Coronary artery (tissue), 2 donors: ENCODE measurements at regions not wholly inside any gene's neighbourhood (a gene's known extent, or its start where the extent isn't known, plus 50 kb on each side); places are given as distances from the start of the nearest gene placed in this dataset.

ENCODE experiments used
- DNase-seq: peaks from one replicate; pipeline ENCODE4 v3.0.0-alpha.2; 2017; ENCODE audit warnings: low spot score
- H3K27ac ChIP-seq, 2 donors: fragments of 200-600 bp; sonication (generic); one replicate each; pipeline ENCODE4 v1.5.1; 2016 to 2019
- H3K4me3 ChIP-seq: fragments of 200-600 bp; sonication (generic); 2 replicates; pipeline ENCODE4 v1.5.1; 2016; ENCODE audit warnings: mild to moderate bottlenecking, moderate library complexity
- CTCF ChIP-seq: fragments of 200-600 bp; sonication (generic); IDR thresholded peaks from one replicate; pipeline ENCODE4 v1.5.1; 2019; ENCODE audit warnings: antibody characterized with exemption

GRCh38 chr16:13291591-13292333 is 390.4 kb downstream of the SHISA9 start:
- no peak for TF ChIP-seq CTCF
- no peak for DNase-seq
- Histone ChIP-seq H3K4me3 (no peak overlapping the region), H3K27ac (no peak overlapping the region)

GRCh38 chr16:13296206-13296605 is 394.8 kb downstream of the SHISA9 start:
- Histone ChIP-seq H3K27ac (no peak overlapping the region), H3K4me3 (no peak overlapping the region)
- DNase-seq: no peak
- no peak for TF ChIP-seq CTCF

- DNase-seq: no peak
- no peak for TF ChIP-seq CTCF
Observed at GRCh38 chr16:13298666-13299065, 397.3 kb downstream of the SHISA9 start.

GRCh38 chr16:13300066-13300840 is 398.9 kb downstream of the SHISA9 start:
- Histone ChIP-seq H3K27ac (no peak overlapping the region), H3K4me3 (no peak overlapping the region)
- no peak for DNase-seq
- TF ChIP-seq CTCF: no peak

More at GRCh38 chr16:13298666-13299065, 397.3 kb downstream of the SHISA9 start:
- Histone ChIP-seq H3K4me3 (no peak overlapping the region), H3K27ac (no peak overlapping the region)

GRCh38 chr16:13305019-13305755 is 403.8 kb downstream of the SHISA9 start:
- Histone ChIP-seq H3K27ac (no peak overlapping the region), H3K4me3 (no peak overlapping the region)
- no peak for TF ChIP-seq CTCF
- DNase-seq: no peak

GRCh38 chr16:13306161-13306995 is 405.0 kb downstream of the SHISA9 start:
- no peak overlapping the region for H3K27ac ChIP-seq
- no peak for DNase-seq
- H3K4me3 ChIP-seq: no peak overlapping the region
- no peak for TF ChIP-seq CTCF
